Kidney (tissue), 13 donors: ENCODE measurements at regions not wholly inside any gene's neighbourhood (a gene's known extent, or its start where the extent isn't known, plus 50 kb on each side); places are given as distances from the start of the nearest gene placed in this dataset.

ENCODE experiments used
- DNase-seq, 5 donors: peaks; one replicate each; pipeline ENCODE4 v3.0.0-alpha.2; 2013 to 2020
- FAIRE-seq: peaks from 2 replicates; lab custom pipeline; 2012; peaks lifted over from hg19 to GRCh38; lab: Jason Lieb, UNC
- H3K27ac ChIP-seq, 2 donors: one replicate each; pipeline ENCODE4 v1.7.0; 2013; ENCODE audit warnings: low read depth in 2 of 2, low read length in 2 of 2, inconsistent platforms in 1 of 2
- H3K27me3 ChIP-seq: one replicate; pipeline ENCODE4 v1.7.1; 2013; ENCODE audit warnings: low read length, inconsistent platforms; ENCODE audit not compliant: control insufficient read depth, insufficient read depth
- H3K36me3 ChIP-seq, 3 donors: one replicate each; pipeline versions ENCODE4 v1.7.0 to v1.7.1; 2013; ENCODE audit warnings: low read length in 3 of 3, control low read depth in 1 of 3, inconsistent platforms in 1 of 3; ENCODE audit not compliant: insufficient read depth in 3 of 3, control insufficient read depth in 2 of 3
- H3K4me1 ChIP-seq, 3 donors: one replicate each; pipeline versions ENCODE4 v1.7.0 to v1.7.1; 2013; ENCODE audit warnings: low read length in 3 of 3, inconsistent platforms in 1 of 3, low read depth in 1 of 3; ENCODE audit not compliant: control insufficient read depth in 2 of 3, insufficient read depth in 2 of 3
- H3K4me3 ChIP-seq, 3 donors: one replicate each; pipeline versions ENCODE4 v1.7.0 to v1.8.1; 2013; ENCODE audit warnings: low read length in 3 of 3, control low read depth in 1 of 3, inconsistent platforms in 1 of 3
- H3K9ac ChIP-seq, 3 donors: one replicate each; pipeline versions ENCODE4 v1.7.0 to v1.7.1; 2013; ENCODE audit warnings: low read length in 3 of 3, control low read depth in 1 of 3, inconsistent platforms in 1 of 3
- H3K9me3 ChIP-seq, 3 donors: one replicate each; pipeline versions ENCODE4 v1.7.0 to v1.7.1; 2013; ENCODE audit warnings: low read length in 3 of 3, control low read depth in 1 of 3, inconsistent platforms in 1 of 3; ENCODE audit not compliant: control insufficient read depth in 2 of 3, insufficient read depth in 1 of 3
- CTCF ChIP-seq: IDR thresholded peaks from 3 replicates; pipeline ENCODE4 v1.5.1; 2012; ENCODE audit warnings: mild to moderate bottlenecking, moderate library complexity, borderline replicate concordance; ENCODE audit not compliant: insufficient read depth; ENCODE audit errors: extremely low read depth
- intact Hi-C: fragments of 100-400 bp; cut with DNase I; formaldehyde crosslinking; loops from one replicate; pipeline ENCODE4 v1.11.1; 2022
- donor health status: control.
- donor health status: control.
- donor health status: control.
- donor health status: control.
- donor health status: control.
- donor health status: DM: yes; HTN: yes; CAD: no.
- donor health status: Normal renal cell carcinoma (clear cell type).

GRCh38 chr17:77687417-77687816 is 271.1 kb upstream of the TNRC6C start:
- H3K36me3 ChIP-seq = no peaks in the 10 kb centered on the region
- H3K27ac ChIP-seq = no peak overlapping the region
- no peak overlapping the region for H3K4me3 ChIP-seq
- intact Hi-C loops = no loop called here
- no peak overlapping the region for H3K9ac ChIP-seq
- DNase-seq (no peak), FAIRE-seq (no peak)
- H3K27me3 ChIP-seq = no peaks in the 10 kb centered on the region
- H3K4me1 ChIP-seq = no peaks in the 10 kb centered on the region
- no peak for TF ChIP-seq CTCF
- no peaks in the 10 kb centered on the region for H3K9me3 ChIP-seq

- TF ChIP-seq CTCF = no peak
- no peak for DNase-seq
- no peaks in the 10 kb centered on the region for H3K27me3 ChIP-seq
- no peaks in the 10 kb centered on the region for H3K9me3 ChIP-seq
- no peak overlapping the region for H3K27ac ChIP-seq
- H3K4me3 ChIP-seq = no peak overlapping the region
- no peaks in the 10 kb centered on the region for H3K4me1 ChIP-seq
- intact Hi-C loops = no loop called here
- FAIRE-seq = no peak
- no peaks in the 10 kb centered on the region for H3K36me3 ChIP-seq
- H3K9ac ChIP-seq = no peak overlapping the region
Observed at GRCh38 chr17:77687921-77688320, 270.6 kb upstream of the TNRC6C start.

GRCh38 chr17:77688369-77688768 is 270.1 kb upstream of the TNRC6C start:
- no peaks in the 10 kb centered on the region for H3K4me1 ChIP-seq
- no peak overlapping the region for H3K27ac ChIP-seq
- DNase-seq = no peak
- FAIRE-seq = no peak
- no peaks in the 10 kb centered on the region for H3K27me3 ChIP-seq
- H3K9ac ChIP-seq = no peak overlapping the region
- H3K36me3 ChIP-seq = no peaks in the 10 kb centered on the region
- intact Hi-C loops = no loop called here
- H3K4me3 ChIP-seq = no peak overlapping the region
- H3K9me3 ChIP-seq = no peaks in the 10 kb centered on the region
- no peak for TF ChIP-seq CTCF
